GM18502 (cell line): ENCODE measurements at regions not wholly inside any gene's neighbourhood (a gene's known extent, or its start where the extent isn't known, plus 50 kb on each side); places are given as distances from the start of the nearest gene placed in this dataset.
"Not testable (repeated sequence)": the region's sequence is repeated elsewhere in the genome, so short reads cannot be mapped to it uniquely, and the experiment has no call there.

ENCODE experiments used
- ATAC-seq: cut with Tn5 transposase; IDR thresholded peaks from one replicate; pipeline ENCODE4 v1.9.1; 2021; ENCODE audit warnings: mild to moderate bottlenecking; ENCODE audit not compliant: unreplicated experiment, poor library complexity

GRCh38 chr16:65327346-65327745 is 205.5 kb upstream of the CDH11 start:
- ATAC-seq = no peak

GRCh38 chr16:65323655-65324237 is 201.9 kb upstream of the CDH11 start:
- no peak for ATAC-seq

- no peak for ATAC-seq
Observed at GRCh38 chr16:65319621-65320231, 197.9 kb upstream of the CDH11 start.

GRCh38 chr16:65318590-65319257 is 196.9 kb upstream of the CDH11 start:
- no peak for ATAC-seq

- ATAC-seq = no peak
Observed at GRCh38 chr16:65318138-65318537, 196.3 kb upstream of the CDH11 start.

- no peak for ATAC-seq
Observed at GRCh38 chr16:65316808-65317207, 194.9 kb upstream of the CDH11 start.

GRCh38 chr16:65315081-65315780 is 193.4 kb upstream of the CDH11 start:
- ATAC-seq = no peak

- no peak for ATAC-seq
Observed at GRCh38 chr16:65314627-65315008, 192.8 kb upstream of the CDH11 start.

GRCh38 chr16:65313936-65314626 is 192.2 kb upstream of the CDH11 start:
- ATAC-seq = no peak

GRCh38 chr16:65312795-65313194 is 190.9 kb upstream of the CDH11 start:
- no peak for ATAC-seq

GRCh38 chr16:65312071-65312470 is 190.2 kb upstream of the CDH11 start:
- ATAC-seq = no peak

GRCh38 chr16:65310491-65310890 is 188.6 kb upstream of the CDH11 start:
- ATAC-seq = not testable (repeated sequence)

GRCh38 chr16:65309354-65309753 is 187.5 kb upstream of the CDH11 start:
- ATAC-seq = no peak

- ATAC-seq = no peak
Observed at GRCh38 chr16:65308506-65308905, 186.6 kb upstream of the CDH11 start.

- no peak for ATAC-seq
Observed at GRCh38 chr16:65307286-65307685, 185.4 kb upstream of the CDH11 start.

- no peak for ATAC-seq
Observed at GRCh38 chr16:65306722-65307121, 184.9 kb upstream of the CDH11 start.

- no peak for ATAC-seq
Observed at GRCh38 chr16:65306300-65306699, 184.4 kb upstream of the CDH11 start.

GRCh38 chr16:65305266-65305959 is 183.6 kb upstream of the CDH11 start:
- no peak for ATAC-seq

- ATAC-seq = no peak
Observed at GRCh38 chr16:65301029-65301428, 179.2 kb upstream of the CDH11 start.

- ATAC-seq = no peak
Observed at GRCh38 chr16:65297453-65297852, 175.6 kb upstream of the CDH11 start.
